ENCODE measurements at regions not wholly inside any gene's neighbourhood (a gene's known extent, or its start where the extent isn't known, plus 50 kb on each side); places are given as distances from the start of the nearest gene placed in this dataset.
A peak's percentile ranks its signal among the peaks of the same experiment; 100 is the strongest.

DNA sequence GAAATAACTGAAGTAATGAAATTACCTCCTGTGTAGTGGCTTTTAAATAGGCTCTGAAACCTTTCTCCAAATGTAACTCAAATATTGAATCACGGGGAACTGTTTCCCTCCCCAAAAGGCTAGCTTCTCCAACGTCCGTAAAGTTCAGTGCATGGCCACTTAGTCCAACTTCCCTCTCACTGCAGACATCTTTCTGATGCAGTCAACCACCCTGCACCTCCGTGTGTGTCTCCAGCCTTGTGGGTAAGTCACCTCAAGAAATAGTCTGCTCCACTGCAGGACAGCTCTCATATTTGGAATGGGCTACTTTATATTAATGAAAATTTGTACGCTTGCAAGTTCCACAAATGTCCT lies 152.5 kb upstream of the CYRIA start:
- peak overlapping the region in 1 of 3 experiments; percentile 57; a peak in 1 of 7 replicates for H3K27ac Mint-ChIP-seq
- H2AK5ac ChIP-seq (ENCODE audit: insufficient read length, low read length) = no peak overlapping the region

More for the DNA sequence above, 152.5 kb upstream of the CYRIA start:
- no peaks in the 10 kb centered on the region for H4K20me1 ChIP-seq (ENCODE audit: control insufficient read depth, insufficient read depth, insufficient read length)
- no peak overlapping the region for H4K5ac ChIP-seq (ENCODE audit: insufficient read length, low read depth, low read length)
- H3K27ac ChIP-seq (ENCODE audit: insufficient read length, low read depth, low read length) = no peak overlapping the region
- H3K4me3 Mint-ChIP-seq = no peak overlapping the region
- DNase-seq = no peak
- H3K4me2 ChIP-seq (ENCODE audit: insufficient read depth, insufficient read length, low read length) = no peak overlapping the region
- no peaks in the 10 kb centered on the region for H3K79me1 ChIP-seq (ENCODE audit: insufficient read depth, low read depth, low read length, poor library complexity, severe bottlenecking)
- no peaks in the 10 kb centered on the region for H3K27me3 ChIP-seq (ENCODE audit: insufficient read depth, low read length)
- no peak overlapping the region for H3K56ac ChIP-seq (ENCODE audit: insufficient read length, low read depth, low read length)
- H4K91ac ChIP-seq (ENCODE audit: insufficient read length, low read depth, low read length) = no peak overlapping the region
- no peaks in the 10 kb centered on the region for H3K79me2 ChIP-seq (ENCODE audit: insufficient read depth, low read length)
- peaks cover 2% of the 10 kb centered on the region; the same call in 1 of the 2 replicates for H3K27me3 Mint-ChIP-seq (ENCODE audit: low read depth)
- no peak overlapping the region for H2BK15ac ChIP-seq (ENCODE audit: low read depth, low read length)
- WGBS (ENCODE audit: extremely low coverage, insufficient read length, low lambda C conversion rate) = no CpG with 5 or more reads among the region's 5 CpGs
- H3K23ac ChIP-seq (ENCODE audit: insufficient read length, low read depth, low read length) = no peak overlapping the region
- H2AFZ ChIP-seq (ENCODE audit: low read length) = no peak overlapping the region
- H3K36me3 Mint-ChIP-seq (ENCODE audit: insufficient read depth in 1 of 3, low read depth in 3 of 3) = no peaks in the 10 kb centered on the region
- no peak overlapping the region for H3K4ac ChIP-seq (ENCODE audit: low read depth, low read length)
- peaks cover 2 to 3% of the 10 kb centered on the region in 2 experiments; a peak in 3 of 4 replicates for H3K4me1 Mint-ChIP-seq
- H3K14ac ChIP-seq (ENCODE audit: insufficient read depth, low read length) = no peak overlapping the region
- no peaks in the 10 kb centered on the region for H3K23me2 ChIP-seq (ENCODE audit: insufficient read length, low read depth, low read length, poor library complexity, severe bottlenecking)
- H3K9me3 ChIP-seq (ENCODE audit: control insufficient read depth, low read depth, low read length) = no peaks in the 10 kb centered on the region
- H3K9ac ChIP-seq (ENCODE audit: extremely low read depth, insufficient read length, low read length) = no peak overlapping the region
- H4K8ac ChIP-seq (replicated peaks; ENCODE audit: insufficient read length, low read depth, low read length) = no peak overlapping the region
- no peak overlapping the region for H2BK12ac ChIP-seq (ENCODE audit: insufficient read length, low read depth, low read length)
- no peak for TF ChIP-seq CTCF (conservative IDR thresholded peaks at IDR 0.05)
- H3K4me1 ChIP-seq (ENCODE audit: insufficient read depth, low read length) = no peaks in the 10 kb centered on the region
- H2BK20ac ChIP-seq (ENCODE audit: low read depth, low read length, poor library complexity, severe bottlenecking) = no peak overlapping the region
- H3T11ph ChIP-seq (ENCODE audit: low read length) = no peak overlapping the region
- no peaks in the 10 kb centered on the region for H3K9me3 Mint-ChIP-seq
- H2BK5ac ChIP-seq (ENCODE audit: insufficient read length, low read length) = no peak overlapping the region
- H3K18ac ChIP-seq (ENCODE audit: insufficient read length, low read depth, low read length) = no peak overlapping the region
- no peak overlapping the region for H2BK120ac ChIP-seq (ENCODE audit: low read depth, low read length, poor library complexity, severe bottlenecking)

All from H9 (cell line).